ENCODE measurements at regions not wholly inside any gene's neighbourhood (a gene's known extent, or its start where the extent isn't known, plus 50 kb on each side); places are given as distances from the start of the nearest gene placed in this dataset.

DNA sequence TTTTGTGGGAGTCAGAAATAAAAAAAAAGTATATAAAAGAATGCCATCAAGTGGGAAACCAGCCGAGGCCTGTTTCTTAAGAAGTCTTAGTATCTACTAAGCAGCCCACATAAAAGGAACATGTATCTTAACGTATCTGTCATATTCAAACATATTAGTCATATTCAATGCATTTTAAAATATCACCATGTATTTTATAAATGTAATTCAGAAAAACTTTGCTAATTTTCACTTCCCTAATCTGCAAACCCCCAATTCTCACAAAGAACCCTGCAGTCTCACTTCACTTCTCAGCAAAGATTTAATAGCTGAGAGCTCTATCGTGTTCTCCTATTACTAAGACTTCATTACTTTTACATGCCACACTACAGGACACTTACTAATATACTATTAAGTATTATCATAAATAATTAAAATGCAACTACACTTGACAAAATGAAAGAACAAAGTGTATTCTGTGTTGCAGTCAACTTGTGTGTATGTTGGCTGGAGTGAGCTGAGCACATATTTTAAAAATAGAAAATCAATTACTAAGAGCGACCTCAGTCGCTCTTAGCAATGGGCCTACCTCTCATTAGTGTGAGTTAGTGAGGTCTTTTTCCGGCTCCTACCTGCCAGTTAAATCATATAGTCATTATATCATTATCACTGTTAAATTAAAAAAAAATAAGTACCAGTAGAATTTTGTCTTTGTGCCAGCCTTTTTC, 484.3 kb downstream of the LMO4 start (continued):
- peak; percentile 27 for TF ChIP-seq CUX1 (IDR thresholded peaks at IDR 0.05; ENCODE audit: insufficient replicate concordance, low read depth, low read length)
- no peak for TF ChIP-seq SUPT20H (IDR thresholded peaks at IDR 0.05; ENCODE audit: borderline replicate concordance, control insufficient read depth, low read depth, low read length)
- TF ChIP-seq ZSCAN29 (IDR thresholded peaks at IDR 0.05), result no peak
- no peak for TF ChIP-seq ESRRA (IDR thresholded peaks at IDR 0.05; ENCODE audit: low read length)
- no peak for TF ChIP-seq ZNF384 (IDR thresholded peaks at IDR 0.05; ENCODE audit: borderline replicate concordance, low read depth, low read length)
- TF ChIP-seq SMAD1 (IDR thresholded peaks at IDR 0.05; ENCODE audit: low read depth, partially characterized antibody), result no peak
- TF ChIP-seq, protein P1, sequence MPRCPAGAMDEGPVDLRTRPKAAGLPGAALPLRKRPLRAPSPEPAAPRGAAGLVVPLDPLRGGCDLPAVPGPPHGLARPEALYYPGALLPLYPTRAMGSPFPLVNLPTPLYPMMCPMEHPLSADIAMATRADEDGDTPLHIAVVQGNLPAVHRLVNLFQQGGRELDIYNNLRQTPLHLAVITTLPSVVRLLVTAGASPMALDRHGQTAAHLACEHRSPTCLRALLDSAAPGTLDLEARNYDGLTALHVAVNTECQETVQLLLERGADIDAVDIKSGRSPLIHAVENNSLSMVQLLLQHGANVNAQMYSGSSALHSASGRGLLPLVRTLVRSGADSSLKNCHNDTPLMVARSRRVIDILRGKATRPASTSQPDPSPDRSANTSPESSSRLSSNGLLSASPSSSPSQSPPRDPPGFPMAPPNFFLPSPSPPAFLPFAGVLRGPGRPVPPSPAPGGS (IDR thresholded peaks at IDR 0.05; ENCODE audit: borderline replicate concordance, insufficient read depth, low read depth, low read length, poor library complexity, severe bottlenecking), result peak; percentile 38
- TF ChIP-seq RFX5 (IDR thresholded peaks at IDR 0.05; ENCODE audit: low read depth, low read length), result no peak
- no peak for TF ChIP-seq ZNF622 (IDR thresholded peaks at IDR 0.05)
- TF ChIP-seq, protein P2, sequence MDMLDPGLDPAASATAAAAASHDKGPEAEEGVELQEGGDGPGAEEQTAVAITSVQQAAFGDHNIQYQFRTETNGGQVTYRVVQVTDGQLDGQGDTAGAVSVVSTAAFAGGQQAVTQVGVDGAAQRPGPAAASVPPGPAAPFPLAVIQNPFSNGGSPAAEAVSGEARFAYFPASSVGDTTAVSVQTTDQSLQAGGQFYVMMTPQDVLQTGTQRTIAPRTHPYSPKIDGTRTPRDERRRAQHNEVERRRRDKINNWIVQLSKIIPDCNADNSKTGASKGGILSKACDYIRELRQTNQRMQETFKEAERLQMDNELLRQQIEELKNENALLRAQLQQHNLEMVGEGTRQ (IDR thresholded peaks at IDR 0.05; ENCODE audit: borderline replicate concordance, low read depth, low read length), result no peak
- no peak for TF ChIP-seq MTA3 (IDR thresholded peaks at IDR 0.05; ENCODE audit: borderline replicate concordance, low read length)
- TF ChIP-seq NFIC (IDR thresholded peaks at IDR 0.05; ENCODE audit: low read depth, low read length), result peak; percentile 85
- TF ChIP-seq SP1 (IDR thresholded peaks at IDR 0.05; ENCODE audit: low read depth, low read length), result no peak
- TF ChIP-seq PAX5 (IDR thresholded peaks at IDR 0.05; ENCODE audit: borderline replicate concordance, low read depth, low read length), result no peak
- no peak for TF ChIP-seq REST (IDR thresholded peaks at IDR 0.05; ENCODE audit: low read depth, low read length)
- TF ChIP-seq WRNIP1 (IDR thresholded peaks at IDR 0.05; ENCODE audit: borderline replicate concordance, low read depth, low read length), result no peak
- TF ChIP-seq RB1 (IDR thresholded peaks at IDR 0.05; ENCODE audit: borderline replicate concordance), result no peak

All from GM12878 (cell line).